ENCODE measurements at regions not wholly inside any gene's neighbourhood (a gene's known extent, or its start where the extent isn't known, plus 50 kb on each side); places are given as distances from the start of the nearest gene placed in this dataset.

DNA sequence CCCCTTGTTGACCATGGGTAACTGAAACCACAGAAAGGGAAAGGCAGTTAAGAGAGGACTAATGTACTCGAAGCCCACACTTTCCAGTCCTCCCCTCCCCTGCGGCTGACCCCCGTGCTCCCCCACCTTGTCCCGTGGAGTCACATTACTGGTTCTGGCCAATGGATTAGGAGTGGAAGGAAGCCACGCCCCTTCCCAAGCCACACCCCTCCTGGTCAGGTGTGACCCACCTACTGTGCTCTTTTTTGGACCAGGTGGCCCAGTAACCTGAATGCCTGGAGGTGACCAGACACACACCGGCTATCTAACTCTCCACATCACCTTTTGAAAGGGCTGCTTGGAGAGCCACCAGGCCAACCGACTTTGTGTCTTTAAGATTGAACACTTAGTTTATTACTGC is 109.3 kb upstream of the MSX1 start:
- no peak for TF ChIP-seq EZH2phosphoT487 (IDR thresholded peaks at IDR 0.05; ENCODE audit: low read depth, severe bottlenecking, unreplicated experiment)
- TF ChIP-seq, protein P1, sequence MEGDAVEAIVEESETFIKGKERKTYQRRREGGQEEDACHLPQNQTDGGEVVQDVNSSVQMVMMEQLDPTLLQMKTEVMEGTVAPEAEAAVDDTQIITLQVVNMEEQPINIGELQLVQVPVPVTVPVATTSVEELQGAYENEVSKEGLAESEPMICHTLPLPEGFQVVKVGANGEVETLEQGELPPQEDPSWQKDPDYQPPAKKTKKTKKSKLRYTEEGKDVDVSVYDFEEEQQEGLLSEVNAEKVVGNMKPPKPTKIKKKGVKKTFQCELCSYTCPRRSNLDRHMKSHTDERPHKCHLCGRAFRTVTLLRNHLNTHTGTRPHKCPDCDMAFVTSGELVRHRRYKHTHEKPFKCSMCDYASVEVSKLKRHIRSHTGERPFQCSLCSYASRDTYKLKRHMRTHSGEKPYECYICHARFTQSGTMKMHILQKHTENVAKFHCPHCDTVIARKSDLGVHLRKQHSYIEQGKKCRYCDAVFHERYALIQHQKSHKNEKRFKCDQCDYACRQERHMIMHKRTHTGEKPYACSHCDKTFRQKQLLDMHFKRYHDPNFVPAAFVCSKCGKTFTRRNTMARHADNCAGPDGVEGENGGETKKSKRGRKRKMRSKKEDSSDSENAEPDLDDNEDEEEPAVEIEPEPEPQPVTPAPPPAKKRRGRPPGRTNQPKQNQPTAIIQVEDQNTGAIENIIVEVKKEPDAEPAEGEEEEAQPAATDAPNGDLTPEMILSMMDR (IDR thresholded peaks at IDR 0.05; ENCODE audit: poor library complexity) = no peak
- TF ChIP-seq EZH2 (IDR thresholded peaks at IDR 0.05; ENCODE audit: borderline replicate concordance) = no peak

Measured in hepatocyte (in vitro differentiated cells).